GM19351 (cell line): ENCODE measurements at regions not wholly inside any gene's neighbourhood (a gene's known extent, or its start where the extent isn't known, plus 50 kb on each side); places are given as distances from the start of the nearest gene placed in this dataset.

Experiments
- ATAC-seq: cut with Tn5 transposase; IDR thresholded peaks from one replicate; pipeline ENCODE4 v1.9.1; 2021; ENCODE audit warnings: mild to moderate bottlenecking, moderate library complexity; ENCODE audit not compliant: unreplicated experiment

- ATAC-seq: no peak
Observed at GRCh38 chr10:91127341-91128082, 93.0 kb upstream of the PCGF5 start.

- ATAC-seq: no peak
Observed at GRCh38 chr10:91135113-91135512, 85.3 kb upstream of the PCGF5 start.

- no peak for ATAC-seq
Observed at GRCh38 chr10:91137011-91137643, 83.3 kb upstream of the PCGF5 start.

- ATAC-seq: no peak
Observed at GRCh38 chr10:91137822-91138221, 82.6 kb upstream of the PCGF5 start.

- ATAC-seq: no peak
Observed at GRCh38 chr10:91140995-91141549, 79.4 kb upstream of the PCGF5 start.

GRCh38 chr10:91144961-91145360 is 75.5 kb upstream of the PCGF5 start:
- ATAC-seq: no peak

- no peak for ATAC-seq
Observed at GRCh38 chr10:91146146-91146545, 74.3 kb upstream of the PCGF5 start.

- no peak for ATAC-seq
Observed at GRCh38 chr10:91149550-91149949, 70.9 kb upstream of the PCGF5 start.

- ATAC-seq: no peak
Observed at GRCh38 chr10:91150631-91151030, 69.8 kb upstream of the PCGF5 start.

- no peak for ATAC-seq
Observed at GRCh38 chr10:91153508-91153907, 67.0 kb upstream of the PCGF5 start.

GRCh38 chr10:91154842-91155241 is 65.6 kb upstream of the PCGF5 start:
- ATAC-seq: no peak

- ATAC-seq: no peak
Observed at GRCh38 chr10:91156196-91156595, 64.3 kb upstream of the PCGF5 start.

- ATAC-seq: no peak
Observed at GRCh38 chr10:91159254-91159783, 61.1 kb upstream of the PCGF5 start.

- ATAC-seq: no peak
Observed at GRCh38 chr10:91162050-91162494, 58.4 kb upstream of the PCGF5 start.

- peak; percentile 52 for ATAC-seq
Observed at GRCh38 chr10:91162495-91163268, 57.8 kb upstream of the PCGF5 start.

GRCh38 chr10:91163269-91163868 is 57.1 kb upstream of the PCGF5 start:
- ATAC-seq: peak; percentile 52

- ATAC-seq: peak; percentile 21
Observed at GRCh38 chr10:91163869-91164474, 56.5 kb upstream of the PCGF5 start.

GRCh38 chr10:91164520-91165065 is 55.9 kb upstream of the PCGF5 start:
- ATAC-seq: no peak

- no peak for ATAC-seq
Observed at GRCh38 chr10:91167406-91167805, 53.1 kb upstream of the PCGF5 start.

- ATAC-seq: no peak
Observed at GRCh38 chr10:91170418-91170817, 50.0 kb upstream of the PCGF5 start.
